ENCODE measurements at regions not wholly inside any gene's neighbourhood (a gene's known extent, or its start where the extent isn't known, plus 50 kb on each side); places are given as distances from the start of the nearest gene placed in this dataset.

- no peak for TF ChIP-seq CTCF (IDR thresholded peaks at IDR 0.05; ENCODE audit: unreplicated experiment)
- no peaks in the 10 kb centered on the region for H3K36me3 Mint-ChIP-seq (ENCODE audit: low read depth, unreplicated experiment)
- peak; percentile 7 for DNase-seq (ENCODE audit: low spot score)
- no peak overlapping the region for H3K27ac Mint-ChIP-seq (ENCODE audit: unreplicated experiment)
- H3K4me1 Mint-ChIP-seq (ENCODE audit: unreplicated experiment), result peaks cover 5% of the 10 kb centered on the region
- H3K9me3 Mint-ChIP-seq (ENCODE audit: unreplicated experiment), result no peaks in the 10 kb centered on the region
- H3K27me3 Mint-ChIP-seq (ENCODE audit: unreplicated experiment), result no peaks in the 10 kb centered on the region
- peak overlapping the region; percentile 16 for H3K4me3 Mint-ChIP-seq (ENCODE audit: unreplicated experiment)
Observed at GRCh38 chr14:22070119-22070982, 396.7 kb upstream of the OR4E1 start.

- no peaks in the 10 kb centered on the region for H3K9me3 Mint-ChIP-seq (ENCODE audit: unreplicated experiment)
- no peaks in the 10 kb centered on the region for H3K36me3 Mint-ChIP-seq (ENCODE audit: low read depth, unreplicated experiment)
- peaks cover 7% of the 10 kb centered on the region for H3K4me1 Mint-ChIP-seq (ENCODE audit: unreplicated experiment)
- no peak overlapping the region for H3K4me3 Mint-ChIP-seq (ENCODE audit: unreplicated experiment)
- TF ChIP-seq CTCF (IDR thresholded peaks at IDR 0.05; ENCODE audit: unreplicated experiment), result no peak
- H3K27me3 Mint-ChIP-seq (ENCODE audit: unreplicated experiment), result peaks cover 2% of the 10 kb centered on the region
- H3K27ac Mint-ChIP-seq (ENCODE audit: unreplicated experiment), result no peak overlapping the region
- DNase-seq (ENCODE audit: low spot score), result no peak
Observed at GRCh38 chr14:22065347-22065746, 391.7 kb upstream of the OR4E1 start.

DNA sequence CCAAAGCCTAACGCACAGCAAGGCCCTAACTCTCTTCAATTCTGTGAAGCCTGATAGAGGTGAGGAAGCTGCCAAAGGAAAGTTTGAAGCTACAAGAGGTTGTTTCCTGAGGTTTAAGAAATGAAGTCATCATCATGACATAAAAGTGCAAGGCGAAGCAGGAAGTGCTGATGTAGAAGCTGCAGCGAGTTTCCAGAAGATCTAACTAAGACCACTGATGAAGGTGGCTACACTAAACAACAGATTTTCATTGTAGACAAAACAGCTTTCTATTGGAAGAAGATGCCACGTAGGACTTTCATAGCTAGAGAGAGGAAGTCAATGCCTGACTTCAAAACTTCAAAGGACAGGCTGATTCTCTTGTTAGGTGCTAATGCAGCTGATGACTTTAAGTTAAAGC lies 385.6 kb upstream of the OR4E1 start:
- Mint-ChIP-seq H3K36me3 (ENCODE audit: low read depth, unreplicated experiment) (no peaks in the 10 kb centered on the region), H3K4me3 (ENCODE audit: unreplicated experiment) (no peak overlapping the region), H3K27me3 (ENCODE audit: unreplicated experiment) (peaks cover 2% of the 10 kb centered on the region), H3K9me3 (ENCODE audit: unreplicated experiment) (no peaks in the 10 kb centered on the region), H3K4me1 (ENCODE audit: unreplicated experiment) (no peaks in the 10 kb centered on the region), H3K27ac (ENCODE audit: unreplicated experiment) (no peak overlapping the region)
- TF ChIP-seq CTCF (IDR thresholded peaks at IDR 0.05; ENCODE audit: unreplicated experiment), result no peak
- DNase-seq (ENCODE audit: low spot score), result no peak

DNA sequence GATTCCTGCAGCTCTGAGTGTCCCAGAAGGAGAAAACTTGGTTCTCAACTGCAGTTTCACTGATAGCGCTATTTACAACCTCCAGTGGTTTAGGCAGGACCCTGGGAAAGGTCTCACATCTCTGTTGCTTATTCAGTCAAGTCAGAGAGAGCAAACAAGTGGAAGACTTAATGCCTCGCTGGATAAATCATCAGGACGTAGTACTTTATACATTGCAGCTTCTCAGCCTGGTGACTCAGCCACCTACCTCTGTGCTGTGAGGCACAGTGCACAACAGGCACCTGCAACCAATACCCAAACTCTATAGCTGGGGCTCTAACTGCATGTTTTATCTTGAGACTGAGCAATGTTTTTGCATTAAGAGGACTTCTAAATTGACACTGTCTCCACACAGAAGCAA lies 379.2 kb upstream of the OR4E1 start:
- no peak for TF ChIP-seq CTCF (IDR thresholded peaks at IDR 0.05; ENCODE audit: unreplicated experiment)
- Mint-ChIP-seq H3K36me3 (ENCODE audit: low read depth, unreplicated experiment) (no peaks in the 10 kb centered on the region), H3K4me1 (ENCODE audit: unreplicated experiment) (peaks cover 4% of the 10 kb centered on the region), H3K27me3 (ENCODE audit: unreplicated experiment) (no peaks in the 10 kb centered on the region), H3K9me3 (ENCODE audit: unreplicated experiment) (no peaks in the 10 kb centered on the region), H3K27ac (ENCODE audit: unreplicated experiment) (no peak overlapping the region), H3K4me3 (ENCODE audit: unreplicated experiment) (no peak overlapping the region)
- no peak for DNase-seq (ENCODE audit: low spot score)

DNA sequence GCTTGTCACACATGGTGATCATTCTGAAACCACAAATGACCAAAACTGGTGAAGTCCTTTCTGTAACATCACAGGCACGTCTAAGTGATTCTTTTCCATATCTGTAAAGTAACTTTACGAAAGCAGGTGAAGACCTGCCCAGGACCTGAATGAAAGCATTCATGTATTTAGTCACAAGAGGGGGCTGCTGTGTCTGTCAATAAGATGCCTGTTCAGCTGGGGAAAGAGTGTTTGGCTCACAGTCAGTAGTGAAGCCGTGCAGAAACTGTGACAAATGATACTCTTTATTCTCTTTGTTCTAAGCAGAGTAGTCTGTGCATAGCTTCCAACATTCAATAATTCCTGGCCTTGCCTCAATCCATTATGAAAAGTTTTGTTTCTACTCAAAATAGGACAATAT lies 373.5 kb upstream of the OR4E1 start:
- peak; percentile 21 for DNase-seq (ENCODE audit: low spot score)

More for the DNA sequence above, 373.5 kb upstream of the OR4E1 start:
- no peaks in the 10 kb centered on the region for H3K36me3 Mint-ChIP-seq (ENCODE audit: low read depth, unreplicated experiment)
- no peak overlapping the region for H3K4me3 Mint-ChIP-seq (ENCODE audit: unreplicated experiment)
- no peak overlapping the region for H3K27ac Mint-ChIP-seq (ENCODE audit: unreplicated experiment)
- no peak for TF ChIP-seq CTCF (IDR thresholded peaks at IDR 0.05; ENCODE audit: unreplicated experiment)
- H3K4me1 Mint-ChIP-seq (ENCODE audit: unreplicated experiment), result peaks cover 4% of the 10 kb centered on the region
- no peaks in the 10 kb centered on the region for H3K27me3 Mint-ChIP-seq (ENCODE audit: unreplicated experiment)
- no peaks in the 10 kb centered on the region for H3K9me3 Mint-ChIP-seq (ENCODE audit: unreplicated experiment)
